Right cardiac atrium (tissue), 5 donors: ENCODE measurements at regions not wholly inside any gene's neighbourhood (a gene's known extent, or its start where the extent isn't known, plus 50 kb on each side); places are given as distances from the start of the nearest gene placed in this dataset.

ENCODE experiments used
- ATAC-seq, 2 donors: fragments of 200-7000 bp; cut with Tn5 transposase; one replicate each; pipeline versions ENCODE4 v1.8.0 to v1.9.1; 2020; ENCODE audit warnings: moderate library complexity in 2 of 2, mild to moderate bottlenecking in 1 of 2
- DNase-seq, 3 donors: peaks; one replicate each; pipeline ENCODE4 v3.0.0-alpha.2; 2020
- H3K27ac ChIP-seq: one replicate; pipeline ENCODE4 v1.5.1; 2013; ENCODE audit warnings: mild to moderate bottlenecking, low read length, control low read depth, moderate library complexity
- H3K27me3 ChIP-seq: one replicate; pipeline ENCODE4 v1.6.1; 2013; ENCODE audit not compliant: control insufficient read depth, insufficient read depth
- H3K4me1 ChIP-seq: one replicate; pipeline ENCODE4 v1.6.1; 2013; ENCODE audit warnings: low read length; ENCODE audit not compliant: control insufficient read depth, insufficient read depth
- H3K4me3 ChIP-seq: one replicate; pipeline ENCODE4 v1.5.1; 2013; ENCODE audit warnings: low read length, control low read depth
- H3K9me3 ChIP-seq: one replicate; pipeline ENCODE4 v1.6.1; 2013; ENCODE audit warnings: low read length; ENCODE audit not compliant: control insufficient read depth
- WGBS: extraction: QIAGEN DNeasy Blood & Tissue Kit; methylation state at CpG from one replicate; pipeline ENCODE4 v1.1.7; 2013; 5-methylcytosine and 5-hydroxymethylcytosine counted together
- intact Hi-C, 4 donors: fragments of 100-400 bp; cut with DNase I; formaldehyde crosslinking; loops; one replicate each; pipeline versions ENCODE4 v1.11.0 to v1.14.0; 2022 to 2023
- donor health status: healthy with polysubstance abuse.
- donor health status: DM: no; HTN: yes; CAD: no.
- donor health status: DM: no; HTN: no; CAD: no.
- donor health status: DM: no; HTN: yes; CAD: no; lungs with severe emphysema.
- donor health status: DM: yes; HTN: yes; CAD: no.

- Histone ChIP-seq H3K27me3 (no peaks in the 10 kb centered on the region), H3K4me1 (no peaks in the 10 kb centered on the region), H3K4me3 (no peak overlapping the region), H3K27ac (no peak overlapping the region), H3K9me3 (no peaks in the 10 kb centered on the region)
- 90% methylated on average over 21 of the region's 21 CpGs for WGBS
- DNase-seq (no peak), ATAC-seq (no peak)
- intact Hi-C loops, result no loop called here
Measured at GRCh38 chr22:48080316-48081165, 1318.1 kb downstream of the TBC1D22A start.

GRCh38 chr22:48079505-48080290, 1317.2 kb downstream of the TBC1D22A start:
- 85% methylated on average over 21 of the region's 21 CpGs for WGBS
- intact Hi-C loops, result no loop called here

GRCh38 chr22:48078825-48079224, 1316.4 kb downstream of the TBC1D22A start:
- Histone ChIP-seq H3K27me3 (no peaks in the 10 kb centered on the region), H3K9me3 (no peaks in the 10 kb centered on the region), H3K4me1 (no peaks in the 10 kb centered on the region), H3K27ac (no peak overlapping the region), H3K4me3 (no peak overlapping the region)
- intact Hi-C loops, result no loop called here
- 69% methylated on average over 5 of the region's 5 CpGs for WGBS
- ATAC-seq (no peak), DNase-seq (no peak)

More at GRCh38 chr22:48079505-48080290, 1317.2 kb downstream of the TBC1D22A start:
- H3K4me1 ChIP-seq, result no peaks in the 10 kb centered on the region
- no peak overlapping the region for H3K4me3 ChIP-seq
- no peaks in the 10 kb centered on the region for H3K9me3 ChIP-seq
- DNase-seq, result no peak
- no peaks in the 10 kb centered on the region for H3K27me3 ChIP-seq
- no peak overlapping the region for H3K27ac ChIP-seq
- no peak for ATAC-seq

- no peak for ATAC-seq
- intact Hi-C loops, result no loop called here
- no peaks in the 10 kb centered on the region for H3K27me3 ChIP-seq
Measured at GRCh38 chr22:48077699-48078098, 1315.2 kb downstream of the TBC1D22A start.

GRCh38 chr22:48076008-48076407, 1313.6 kb downstream of the TBC1D22A start:
- no peak for ATAC-seq
- WGBS, result 80% methylated on average over 10 of the region's 10 CpGs
- intact Hi-C loops, result no loop called here

More at GRCh38 chr22:48077699-48078098, 1315.2 kb downstream of the TBC1D22A start:
- Histone ChIP-seq H3K9me3 (no peaks in the 10 kb centered on the region), H3K4me3 (no peak overlapping the region), H3K4me1 (no peaks in the 10 kb centered on the region), H3K27ac (no peak overlapping the region)
- DNase-seq, result no peak
- WGBS, result 79% methylated on average over 6 of the region's 6 CpGs

GRCh38 chr22:48075604-48076003, 1313.2 kb downstream of the TBC1D22A start:
- no peak for ATAC-seq
- Histone ChIP-seq H3K4me3 (no peak overlapping the region), H3K4me1 (no peaks in the 10 kb centered on the region), H3K9me3 (no peaks in the 10 kb centered on the region), H3K27ac (no peak overlapping the region), H3K27me3 (no peaks in the 10 kb centered on the region)
- DNase-seq, result no peak
- intact Hi-C loops, result no loop called here
- WGBS, result 80% methylated on average over 5 of the region's 5 CpGs

More at GRCh38 chr22:48076008-48076407, 1313.6 kb downstream of the TBC1D22A start:
- Histone ChIP-seq H3K27ac (no peak overlapping the region), H3K4me1 (no peaks in the 10 kb centered on the region), H3K4me3 (no peak overlapping the region), H3K9me3 (no peaks in the 10 kb centered on the region), H3K27me3 (no peaks in the 10 kb centered on the region)
- DNase-seq, result no peak

GRCh38 chr22:48072777-48073176, 1310.3 kb downstream of the TBC1D22A start:
- DNase-seq, result no peak
- no peak overlapping the region for H3K4me3 ChIP-seq
- no peak overlapping the region for H3K27ac ChIP-seq
- WGBS, result 52% methylated on average over 6 of the region's 6 CpGs
- no peak for ATAC-seq
- no peaks in the 10 kb centered on the region for H3K9me3 ChIP-seq
- H3K4me1 ChIP-seq, result no peaks in the 10 kb centered on the region
- intact Hi-C loops, result no loop called here
- no peaks in the 10 kb centered on the region for H3K27me3 ChIP-seq

- H3K4me3 ChIP-seq, result no peak overlapping the region
- H3K27ac ChIP-seq, result no peak overlapping the region
- 71% methylated on average over 7 of the region's 7 CpGs for WGBS
- no peak for DNase-seq
- no peaks in the 10 kb centered on the region for H3K9me3 ChIP-seq
- no peaks in the 10 kb centered on the region for H3K27me3 ChIP-seq
- intact Hi-C loops, result no loop called here
- ATAC-seq, result no peak
- H3K4me1 ChIP-seq, result no peaks in the 10 kb centered on the region
Measured at GRCh38 chr22:48071828-48072227, 1309.4 kb downstream of the TBC1D22A start.

- intact Hi-C loops, result no loop called here
- WGBS, result 81% methylated on average over 10 of the region's 10 CpGs
- H3K4me1 ChIP-seq, result no peaks in the 10 kb centered on the region
- H3K27ac ChIP-seq, result no peak overlapping the region
- no peaks in the 10 kb centered on the region for H3K27me3 ChIP-seq
- DNase-seq, result no peak
- ATAC-seq, result no peak
- H3K4me3 ChIP-seq, result no peak overlapping the region
- no peaks in the 10 kb centered on the region for H3K9me3 ChIP-seq
Measured at GRCh38 chr22:48071305-48071704, 1308.9 kb downstream of the TBC1D22A start.

- Histone ChIP-seq H3K27me3 (no peaks in the 10 kb centered on the region), H3K9me3 (no peaks in the 10 kb centered on the region), H3K27ac (no peak overlapping the region), H3K4me1 (no peaks in the 10 kb centered on the region), H3K4me3 (no peak overlapping the region)
- 73% methylated on average over 4 of the region's 4 CpGs for WGBS
- no peak for ATAC-seq
- intact Hi-C loops, result no loop called here
- no peak for DNase-seq
Measured at GRCh38 chr22:48070760-48071159, 1308.3 kb downstream of the TBC1D22A start.

GRCh38 chr22:48070083-48070482, 1307.6 kb downstream of the TBC1D22A start:
- no peaks in the 10 kb centered on the region for H3K4me1 ChIP-seq
- H3K27ac ChIP-seq, result no peak overlapping the region
- ATAC-seq (no peak), DNase-seq (no peak)
- 78% methylated on average over 9 of the region's 9 CpGs for WGBS
- no peaks in the 10 kb centered on the region for H3K9me3 ChIP-seq
- no peaks in the 10 kb centered on the region for H3K27me3 ChIP-seq
- H3K4me3 ChIP-seq, result no peak overlapping the region
- intact Hi-C loops, result no loop called here
